ENCODE measurements at regions not wholly inside any gene's neighbourhood (a gene's known extent, or its start where the extent isn't known, plus 50 kb on each side); places are given as distances from the start of the nearest gene placed in this dataset.

DNA sequence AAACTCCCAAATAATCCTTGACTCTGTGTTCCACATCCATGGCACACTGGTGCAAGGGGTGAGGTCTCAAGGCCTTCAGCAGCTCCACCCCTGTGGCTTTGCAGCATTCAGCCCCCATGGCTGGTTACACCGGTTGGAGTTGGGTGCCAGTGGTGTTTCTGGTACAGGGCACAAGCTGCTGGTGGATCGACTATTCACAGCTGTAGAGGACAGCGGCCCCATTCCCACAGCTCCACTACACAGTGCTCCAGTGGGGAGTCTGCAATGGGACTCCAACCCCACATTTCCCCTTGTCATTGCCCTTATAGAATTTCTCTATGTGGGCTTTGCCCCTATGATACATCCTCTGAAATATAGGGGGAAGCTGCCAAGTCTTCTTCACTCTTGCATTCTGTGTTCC lies 64.3 kb upstream of the SGO1 start:
- H4K20me1 ChIP-seq (ENCODE audit: control insufficient read depth, insufficient read depth) = no peaks in the 10 kb centered on the region
- H3K27me3 ChIP-seq (replicated peaks in 1 of 2; ENCODE audit: control insufficient read depth in 2 of 2, insufficient read depth in 2 of 2, low read length in 1 of 2) = no peaks in the 10 kb centered on the region
- H3K27ac ChIP-seq (ENCODE audit: control insufficient read depth, insufficient read depth) = no peak overlapping the region
- CTCF ChIA-PET = no interaction called here
- SMC1A ChIA-PET (ENCODE audit: uncharacterized antibody, unreplicated experiment) = no interaction called here
- H3K4me1 ChIP-seq (ENCODE audit: control insufficient read depth, insufficient read depth, low read length) = peaks cover 8% of the 10 kb centered on the region; the same call in 1 of the 2 replicates
- no peak overlapping the region for H2AFZ ChIP-seq (ENCODE audit: control insufficient read depth, low read depth, low read length)
- intact Hi-C loops (cut with micrococcal nuclease; ENCODE audit: unreplicated experiment) = no loop called here
- H3K4me3 ChIP-seq = no peak overlapping the region
- H3K9ac ChIP-seq (ENCODE audit: control insufficient read depth, insufficient read depth, low read length) = no peak overlapping the region
- TF ChIP-seq WRNIP1 (IDR thresholded peaks at IDR 0.05; ENCODE audit: borderline replicate concordance, low read depth, low read length) = no peak
- TF ChIP-seq, protein P1, sequence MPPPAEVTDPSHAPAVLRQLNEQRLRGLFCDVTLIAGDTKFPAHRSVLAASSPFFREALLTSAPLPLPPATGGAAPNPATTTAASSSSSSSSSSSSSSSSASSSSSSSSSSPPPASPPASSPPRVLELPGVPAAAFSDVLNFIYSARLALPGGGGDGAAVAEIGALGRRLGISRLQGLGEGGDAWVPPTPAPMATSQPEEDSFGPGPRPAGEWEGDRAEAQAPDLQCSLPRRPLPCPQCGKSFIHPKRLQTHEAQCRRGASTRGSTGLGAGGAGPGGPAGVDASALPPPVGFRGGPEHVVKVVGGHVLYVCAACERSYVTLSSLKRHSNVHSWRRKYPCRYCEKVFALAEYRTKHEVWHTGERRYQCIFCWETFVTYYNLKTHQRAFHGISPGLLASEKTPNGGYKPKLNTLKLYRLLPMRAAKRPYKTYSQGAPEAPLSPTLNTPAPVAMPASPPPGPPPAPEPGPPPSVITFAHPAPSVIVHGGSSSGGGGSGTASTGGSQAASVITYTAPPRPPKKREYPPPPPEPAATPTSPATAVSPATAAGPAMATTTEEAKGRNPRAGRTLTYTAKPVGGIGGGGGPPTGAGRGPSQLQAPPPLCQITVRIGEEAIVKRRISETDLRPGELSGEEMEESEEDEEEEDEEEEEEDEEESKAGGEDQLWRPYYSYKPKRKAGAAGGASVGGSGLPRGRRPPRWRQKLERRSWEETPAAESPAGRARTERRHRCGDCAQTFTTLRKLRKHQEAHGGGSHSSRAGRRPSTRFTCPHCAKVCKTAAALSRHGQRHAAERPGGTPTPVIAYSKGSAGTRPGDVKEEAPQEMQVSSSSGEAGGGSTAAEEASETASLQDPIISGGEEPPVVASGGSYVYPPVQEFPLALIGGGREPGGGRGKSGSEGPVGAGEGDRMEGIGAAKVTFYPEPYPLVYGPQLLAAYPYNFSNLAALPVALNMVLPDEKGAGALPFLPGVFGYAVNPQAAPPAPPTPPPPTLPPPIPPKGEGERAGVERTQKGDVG (CRISPR knock-in tag; IDR thresholded peaks at IDR 0.05) = no peak
- no peak for TF ChIP-seq TBL1XR1 (IDR thresholded peaks at IDR 0.05; ENCODE audit: low read depth, low read length)
- no peak for TF ChIP-seq SIX5 (IDR thresholded peaks at IDR 0.05; ENCODE audit: low read depth, low read length, severe bottlenecking)
- TF ChIP-seq EED (IDR thresholded peaks at IDR 0.05; ENCODE audit: low read depth) = no peak
- no peak for TF ChIP-seq TCF3 (IDR thresholded peaks at IDR 0.05; ENCODE audit: borderline replicate concordance, insufficient read depth, low read depth, low read length)
- TF ChIP-seq, protein P2, sequence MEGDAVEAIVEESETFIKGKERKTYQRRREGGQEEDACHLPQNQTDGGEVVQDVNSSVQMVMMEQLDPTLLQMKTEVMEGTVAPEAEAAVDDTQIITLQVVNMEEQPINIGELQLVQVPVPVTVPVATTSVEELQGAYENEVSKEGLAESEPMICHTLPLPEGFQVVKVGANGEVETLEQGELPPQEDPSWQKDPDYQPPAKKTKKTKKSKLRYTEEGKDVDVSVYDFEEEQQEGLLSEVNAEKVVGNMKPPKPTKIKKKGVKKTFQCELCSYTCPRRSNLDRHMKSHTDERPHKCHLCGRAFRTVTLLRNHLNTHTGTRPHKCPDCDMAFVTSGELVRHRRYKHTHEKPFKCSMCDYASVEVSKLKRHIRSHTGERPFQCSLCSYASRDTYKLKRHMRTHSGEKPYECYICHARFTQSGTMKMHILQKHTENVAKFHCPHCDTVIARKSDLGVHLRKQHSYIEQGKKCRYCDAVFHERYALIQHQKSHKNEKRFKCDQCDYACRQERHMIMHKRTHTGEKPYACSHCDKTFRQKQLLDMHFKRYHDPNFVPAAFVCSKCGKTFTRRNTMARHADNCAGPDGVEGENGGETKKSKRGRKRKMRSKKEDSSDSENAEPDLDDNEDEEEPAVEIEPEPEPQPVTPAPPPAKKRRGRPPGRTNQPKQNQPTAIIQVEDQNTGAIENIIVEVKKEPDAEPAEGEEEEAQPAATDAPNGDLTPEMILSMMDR (IDR thresholded peaks at IDR 0.05 in 2 of 3, conservative IDR thresholded peaks at IDR 0.05 in 1 of 3; ENCODE audit: control insufficient read depth in 2 of 3, extremely low read depth in 1 of 3, insufficient read depth in 1 of 3, low read depth in 3 of 3, low read length in 3 of 3) = no peak
- no peak for TF ChIP-seq ZNF622 (IDR thresholded peaks at IDR 0.05)
- no peak for TF ChIP-seq RBBP5 (conservative IDR thresholded peaks at IDR 0.05)
- TF ChIP-seq, protein P3, sequence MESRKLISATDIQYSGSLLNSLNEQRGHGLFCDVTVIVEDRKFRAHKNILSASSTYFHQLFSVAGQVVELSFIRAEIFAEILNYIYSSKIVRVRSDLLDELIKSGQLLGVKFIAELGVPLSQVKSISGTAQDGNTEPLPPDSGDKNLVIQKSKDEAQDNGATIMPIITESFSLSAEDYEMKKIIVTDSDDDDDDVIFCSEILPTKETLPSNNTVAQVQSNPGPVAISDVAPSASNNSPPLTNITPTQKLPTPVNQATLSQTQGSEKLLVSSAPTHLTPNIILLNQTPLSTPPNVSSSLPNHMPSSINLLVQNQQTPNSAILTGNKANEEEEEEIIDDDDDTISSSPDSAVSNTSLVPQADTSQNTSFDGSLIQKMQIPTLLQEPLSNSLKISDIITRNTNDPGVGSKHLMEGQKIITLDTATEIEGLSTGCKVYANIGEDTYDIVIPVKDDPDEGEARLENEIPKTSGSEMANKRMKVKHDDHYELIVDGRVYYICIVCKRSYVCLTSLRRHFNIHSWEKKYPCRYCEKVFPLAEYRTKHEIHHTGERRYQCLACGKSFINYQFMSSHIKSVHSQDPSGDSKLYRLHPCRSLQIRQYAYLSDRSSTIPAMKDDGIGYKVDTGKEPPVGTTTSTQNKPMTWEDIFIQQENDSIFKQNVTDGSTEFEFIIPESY (IDR thresholded peaks at IDR 0.05) = no peak
- TF ChIP-seq, protein P4, sequence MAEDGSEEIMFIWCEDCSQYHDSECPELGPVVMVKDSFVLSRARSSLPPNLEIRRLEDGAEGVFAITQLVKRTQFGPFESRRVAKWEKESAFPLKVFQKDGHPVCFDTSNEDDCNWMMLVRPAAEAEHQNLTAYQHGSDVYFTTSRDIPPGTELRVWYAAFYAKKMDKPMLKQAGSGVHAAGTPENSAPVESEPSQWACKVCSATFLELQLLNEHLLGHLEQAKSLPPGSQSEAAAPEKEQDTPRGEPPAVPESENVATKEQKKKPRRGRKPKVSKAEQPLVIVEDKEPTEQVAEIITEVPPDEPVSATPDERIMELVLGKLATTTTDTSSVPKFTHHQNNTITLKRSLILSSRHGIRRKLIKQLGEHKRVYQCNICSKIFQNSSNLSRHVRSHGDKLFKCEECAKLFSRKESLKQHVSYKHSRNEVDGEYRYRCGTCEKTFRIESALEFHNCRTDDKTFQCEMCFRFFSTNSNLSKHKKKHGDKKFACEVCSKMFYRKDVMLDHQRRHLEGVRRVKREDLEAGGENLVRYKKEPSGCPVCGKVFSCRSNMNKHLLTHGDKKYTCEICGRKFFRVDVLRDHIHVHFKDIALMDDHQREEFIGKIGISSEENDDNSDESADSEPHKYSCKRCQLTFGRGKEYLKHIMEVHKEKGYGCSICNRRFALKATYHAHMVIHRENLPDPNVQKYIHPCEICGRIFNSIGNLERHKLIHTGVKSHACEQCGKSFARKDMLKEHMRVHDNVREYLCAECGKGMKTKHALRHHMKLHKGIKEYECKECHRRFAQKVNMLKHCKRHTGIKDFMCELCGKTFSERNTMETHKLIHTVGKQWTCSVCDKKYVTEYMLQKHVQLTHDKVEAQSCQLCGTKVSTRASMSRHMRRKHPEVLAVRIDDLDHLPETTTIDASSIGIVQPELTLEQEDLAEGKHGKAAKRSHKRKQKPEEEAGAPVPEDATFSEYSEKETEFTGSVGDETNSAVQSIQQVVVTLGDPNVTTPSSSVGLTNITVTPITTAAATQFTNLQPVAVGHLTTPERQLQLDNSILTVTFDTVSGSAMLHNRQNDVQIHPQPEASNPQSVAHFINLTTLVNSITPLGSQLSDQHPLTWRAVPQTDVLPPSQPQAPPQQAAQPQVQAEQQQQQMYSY (CRISPR knock-in tag; IDR thresholded peaks at IDR 0.05) = no peak
- TF ChIP-seq POLR2A (IDR thresholded peaks at IDR 0.05; ENCODE audit: low read depth, low read length) = no peak
- TF ChIP-seq, protein P5, sequence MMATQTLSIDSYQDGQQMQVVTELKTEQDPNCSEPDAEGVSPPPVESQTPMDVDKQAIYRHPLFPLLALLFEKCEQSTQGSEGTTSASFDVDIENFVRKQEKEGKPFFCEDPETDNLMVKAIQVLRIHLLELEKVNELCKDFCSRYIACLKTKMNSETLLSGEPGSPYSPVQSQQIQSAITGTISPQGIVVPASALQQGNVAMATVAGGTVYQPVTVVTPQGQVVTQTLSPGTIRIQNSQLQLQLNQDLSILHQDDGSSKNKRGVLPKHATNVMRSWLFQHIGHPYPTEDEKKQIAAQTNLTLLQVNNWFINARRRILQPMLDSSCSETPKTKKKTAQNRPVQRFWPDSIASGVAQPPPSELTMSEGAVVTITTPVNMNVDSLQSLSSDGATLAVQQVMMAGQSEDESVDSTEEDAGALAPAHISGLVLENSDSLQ (IDR thresholded peaks at IDR 0.05) = no peak
- BruUV-seq (replicated peaks) = no TSS peak
- RAD21 ChIA-PET (ENCODE audit: unreplicated experiment) = no interaction called here
- DNase-seq (ENCODE audit: low read depth, low spot score) (no peak), FAIRE-seq (no peak), ATAC-seq (no peak)
- peaks cover 2% of the 10 kb centered on the region; the same call in 2 of the 3 replicates for H3K9me3 ChIP-seq (replicated peaks; ENCODE audit: control insufficient read depth, insufficient read depth, low read length)
- no peak overlapping the region for H3K4me2 ChIP-seq (ENCODE audit: control insufficient read depth, insufficient read depth)
- POLR2A ChIA-PET = no interaction called here
- in situ Hi-C loops (cut with MboI) = no loop called here
- 95% methylated on average over 3 of the region's 3 CpGs for WGBS (ENCODE audit: insufficient coverage, insufficient replicate concordance, low lambda C conversion rate, missing lambda C conversion rate)
- H3K36me3 ChIP-seq (ENCODE audit: control insufficient read depth in 2 of 2, insufficient read depth in 2 of 2, low read length in 1 of 2) = no peaks in the 10 kb centered on the region
- H3K79me2 ChIP-seq (ENCODE audit: control insufficient read depth, insufficient read depth, low read length) = no peaks in the 10 kb centered on the region
